IMR-90 (cell line): ENCODE measurements at regions not wholly inside any gene's neighbourhood (a gene's known extent, or its start where the extent isn't known, plus 50 kb on each side); places are given as distances from the start of the nearest gene placed in this dataset.

ENCODE experiments used
- MAFK ChIP-seq: IDR thresholded peaks from 2 replicates; pipeline ENCODE4 v1.6.1; 2012; ENCODE audit warnings: low read depth, low read length, improper control_type of control experiment
- POLR2A ChIP-seq: IDR thresholded peaks from 2 replicates; pipeline ENCODE4 v1.6.1; 2012; ENCODE audit warnings: mild to moderate bottlenecking, low read depth, low read length
- SMC3 ChIP-seq: fragments of 150-350 bp; IDR thresholded peaks from 2 replicates; pipeline ENCODE4 v1.6.1; 2016; ENCODE audit warnings: low read depth, mild to moderate bottlenecking, antibody characterized with exemption, low read length, moderate library complexity
- TF ChIP-seq, protein P1 (sequence below): conservative IDR thresholded peaks from 2 replicates; pipeline ENCODE4 v1.5.1; 2012; ENCODE audit warnings: mild to moderate bottlenecking, low read depth, low read length, improper control_type of control experiment

DNA sequence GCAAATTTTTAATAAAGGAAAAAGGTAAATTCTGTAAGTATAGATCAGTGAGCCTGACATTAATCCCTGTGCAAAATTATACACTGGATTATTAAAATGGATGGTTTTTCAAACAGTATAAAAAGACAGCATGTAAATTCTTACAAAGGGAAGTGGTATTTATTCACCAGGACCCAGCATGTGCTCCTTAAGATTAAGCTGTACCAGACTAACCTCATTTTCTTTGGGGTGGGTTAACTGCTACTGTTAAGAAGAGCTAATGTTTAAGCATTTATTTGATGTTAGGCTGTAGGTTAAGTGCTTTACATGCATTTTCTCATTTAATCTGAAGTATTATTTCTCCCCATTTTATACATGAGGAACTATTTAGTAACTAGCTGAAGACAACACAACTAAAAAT lies 60.3 kb upstream of the RFX3 start:
- TF ChIP-seq, protein P1, sequence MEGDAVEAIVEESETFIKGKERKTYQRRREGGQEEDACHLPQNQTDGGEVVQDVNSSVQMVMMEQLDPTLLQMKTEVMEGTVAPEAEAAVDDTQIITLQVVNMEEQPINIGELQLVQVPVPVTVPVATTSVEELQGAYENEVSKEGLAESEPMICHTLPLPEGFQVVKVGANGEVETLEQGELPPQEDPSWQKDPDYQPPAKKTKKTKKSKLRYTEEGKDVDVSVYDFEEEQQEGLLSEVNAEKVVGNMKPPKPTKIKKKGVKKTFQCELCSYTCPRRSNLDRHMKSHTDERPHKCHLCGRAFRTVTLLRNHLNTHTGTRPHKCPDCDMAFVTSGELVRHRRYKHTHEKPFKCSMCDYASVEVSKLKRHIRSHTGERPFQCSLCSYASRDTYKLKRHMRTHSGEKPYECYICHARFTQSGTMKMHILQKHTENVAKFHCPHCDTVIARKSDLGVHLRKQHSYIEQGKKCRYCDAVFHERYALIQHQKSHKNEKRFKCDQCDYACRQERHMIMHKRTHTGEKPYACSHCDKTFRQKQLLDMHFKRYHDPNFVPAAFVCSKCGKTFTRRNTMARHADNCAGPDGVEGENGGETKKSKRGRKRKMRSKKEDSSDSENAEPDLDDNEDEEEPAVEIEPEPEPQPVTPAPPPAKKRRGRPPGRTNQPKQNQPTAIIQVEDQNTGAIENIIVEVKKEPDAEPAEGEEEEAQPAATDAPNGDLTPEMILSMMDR, result no peak
- no peak for TF ChIP-seq SMC3
- TF ChIP-seq MAFK, result no peak
- TF ChIP-seq POLR2A, result no peak
